ENCODE measurements at regions not wholly inside any gene's neighbourhood (a gene's known extent, or its start where the extent isn't known, plus 50 kb on each side); places are given as distances from the start of the nearest gene placed in this dataset.

DNA sequence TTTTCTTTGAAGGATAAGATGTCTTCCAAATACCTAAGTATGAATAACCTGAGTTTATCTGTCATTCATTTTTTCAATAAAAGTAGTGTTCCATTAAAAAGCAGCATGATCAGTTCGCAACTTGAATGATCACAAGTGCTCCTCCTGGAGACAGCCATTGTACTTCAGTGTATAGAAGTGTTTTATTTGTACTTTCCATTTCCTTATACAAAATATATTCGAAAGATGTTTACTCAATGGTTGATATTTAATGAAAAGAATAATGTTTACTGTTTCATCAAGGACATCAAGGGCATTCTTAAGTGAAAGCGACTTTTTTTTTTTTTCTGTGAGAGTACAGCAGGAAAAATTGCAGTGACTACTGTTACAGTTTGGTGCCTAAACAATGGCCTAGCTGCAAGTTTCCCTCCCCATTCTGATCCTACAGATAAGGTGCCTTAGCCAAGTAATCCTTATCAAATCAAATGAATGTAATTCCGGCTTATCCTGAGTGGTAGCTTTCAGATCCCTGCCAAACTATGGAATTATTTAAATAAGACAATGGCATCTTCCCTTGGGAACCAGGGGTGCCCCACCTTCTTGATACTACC, 69.0 kb upstream of the IL15 start:
- TF ChIP-seq, protein P1, sequence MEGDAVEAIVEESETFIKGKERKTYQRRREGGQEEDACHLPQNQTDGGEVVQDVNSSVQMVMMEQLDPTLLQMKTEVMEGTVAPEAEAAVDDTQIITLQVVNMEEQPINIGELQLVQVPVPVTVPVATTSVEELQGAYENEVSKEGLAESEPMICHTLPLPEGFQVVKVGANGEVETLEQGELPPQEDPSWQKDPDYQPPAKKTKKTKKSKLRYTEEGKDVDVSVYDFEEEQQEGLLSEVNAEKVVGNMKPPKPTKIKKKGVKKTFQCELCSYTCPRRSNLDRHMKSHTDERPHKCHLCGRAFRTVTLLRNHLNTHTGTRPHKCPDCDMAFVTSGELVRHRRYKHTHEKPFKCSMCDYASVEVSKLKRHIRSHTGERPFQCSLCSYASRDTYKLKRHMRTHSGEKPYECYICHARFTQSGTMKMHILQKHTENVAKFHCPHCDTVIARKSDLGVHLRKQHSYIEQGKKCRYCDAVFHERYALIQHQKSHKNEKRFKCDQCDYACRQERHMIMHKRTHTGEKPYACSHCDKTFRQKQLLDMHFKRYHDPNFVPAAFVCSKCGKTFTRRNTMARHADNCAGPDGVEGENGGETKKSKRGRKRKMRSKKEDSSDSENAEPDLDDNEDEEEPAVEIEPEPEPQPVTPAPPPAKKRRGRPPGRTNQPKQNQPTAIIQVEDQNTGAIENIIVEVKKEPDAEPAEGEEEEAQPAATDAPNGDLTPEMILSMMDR (conservative IDR thresholded peaks at IDR 0.05; ENCODE audit: low read depth, low read length), result no peak
- no peak for TF ChIP-seq EZH2 (IDR thresholded peaks at IDR 0.05; ENCODE audit: borderline replicate concordance, low read depth, low read length, poor library complexity, severe bottlenecking)

Data from A673 (cell line).